ENCODE measurements at regions not wholly inside any gene's neighbourhood (a gene's known extent, or its start where the extent isn't known, plus 50 kb on each side); places are given as distances from the start of the nearest gene placed in this dataset.

GRCh38 chr1:98480271-98480670 is 181.2 kb upstream of the SNX7 start:
- DNase-seq (ENCODE audit: low read depth in 2 of 2), result no peak

GRCh38 chr1:98478121-98478520 is 183.4 kb upstream of the SNX7 start:
- DNase-seq (ENCODE audit: low read depth in 2 of 2), result no peak

DNA sequence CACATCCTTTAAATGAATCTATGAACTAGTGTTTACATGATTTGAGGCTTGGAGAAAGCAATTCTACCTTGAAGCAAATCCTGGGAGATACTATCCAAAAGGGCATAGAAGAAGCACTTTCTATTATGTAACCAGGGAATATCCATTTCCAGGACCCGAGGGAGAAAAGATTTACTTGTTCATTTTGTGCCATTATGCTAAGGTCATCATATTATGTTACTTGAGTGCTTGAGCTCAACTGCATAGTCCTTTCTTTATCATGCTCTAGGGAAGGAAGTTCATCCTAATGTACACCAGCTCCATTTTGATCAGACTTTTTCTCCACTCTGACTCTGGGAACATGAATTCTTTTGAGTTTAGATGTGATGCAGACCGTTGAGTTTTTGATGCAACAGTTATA is 188.6 kb upstream of the SNX7 start:
- DNase-seq (ENCODE audit: low read depth in 2 of 2), result no peak

GRCh38 chr1:98471633-98472032 is 189.9 kb upstream of the SNX7 start:
- DNase-seq (ENCODE audit: low read depth in 2 of 2), result no peak

DNA sequence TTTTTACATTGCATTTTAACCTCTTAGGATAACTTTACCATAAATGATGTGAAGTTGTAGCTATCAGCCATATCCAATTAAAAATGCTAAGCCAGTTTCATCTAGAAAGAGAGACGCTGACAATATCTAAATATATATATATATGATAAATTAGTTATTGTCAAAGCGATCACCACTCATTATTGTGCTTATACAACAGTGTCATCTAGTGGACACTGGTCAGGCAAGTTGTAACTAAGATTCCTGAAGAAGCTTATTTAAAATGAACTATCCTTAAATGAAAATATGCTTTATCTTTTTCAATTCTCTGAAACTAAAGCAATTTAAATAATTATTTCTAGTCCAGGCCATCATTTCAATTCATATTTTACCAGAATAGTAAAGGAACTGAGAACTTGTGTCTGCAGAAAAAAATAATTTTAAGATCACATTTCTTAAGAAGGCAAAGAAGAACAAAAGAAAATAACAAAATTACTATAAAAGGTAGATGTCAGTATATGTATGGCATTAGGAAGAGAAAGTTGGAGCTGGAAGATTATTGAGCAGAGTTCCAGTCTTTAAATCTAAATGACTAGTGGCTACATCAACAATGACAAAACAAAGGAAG is 193.3 kb upstream of the SNX7 start:
- DNase-seq (ENCODE audit: low read depth in 2 of 2), result no peak

- DNase-seq (ENCODE audit: low read depth in 2 of 2), result no peak
These were observed 193.9 kb upstream of the SNX7 start for GRCh38 chr1:98467586-98467985.

GRCh38 chr1:98467122-98467521 is 194.4 kb upstream of the SNX7 start:
- no peak for DNase-seq (ENCODE audit: low read depth in 2 of 2)

GRCh38 chr1:98461873-98462385 is 199.6 kb upstream of the SNX7 start:
- no peak for DNase-seq (ENCODE audit: low read depth in 2 of 2)

- no peak for DNase-seq (ENCODE audit: low read depth in 2 of 2)
These were observed 201.4 kb upstream of the SNX7 start for GRCh38 chr1:98460136-98460535.

GRCh38 chr1:98459486-98459870 is 202.0 kb upstream of the SNX7 start:
- DNase-seq (ENCODE audit: low read depth in 2 of 2), result no peak

DNA sequence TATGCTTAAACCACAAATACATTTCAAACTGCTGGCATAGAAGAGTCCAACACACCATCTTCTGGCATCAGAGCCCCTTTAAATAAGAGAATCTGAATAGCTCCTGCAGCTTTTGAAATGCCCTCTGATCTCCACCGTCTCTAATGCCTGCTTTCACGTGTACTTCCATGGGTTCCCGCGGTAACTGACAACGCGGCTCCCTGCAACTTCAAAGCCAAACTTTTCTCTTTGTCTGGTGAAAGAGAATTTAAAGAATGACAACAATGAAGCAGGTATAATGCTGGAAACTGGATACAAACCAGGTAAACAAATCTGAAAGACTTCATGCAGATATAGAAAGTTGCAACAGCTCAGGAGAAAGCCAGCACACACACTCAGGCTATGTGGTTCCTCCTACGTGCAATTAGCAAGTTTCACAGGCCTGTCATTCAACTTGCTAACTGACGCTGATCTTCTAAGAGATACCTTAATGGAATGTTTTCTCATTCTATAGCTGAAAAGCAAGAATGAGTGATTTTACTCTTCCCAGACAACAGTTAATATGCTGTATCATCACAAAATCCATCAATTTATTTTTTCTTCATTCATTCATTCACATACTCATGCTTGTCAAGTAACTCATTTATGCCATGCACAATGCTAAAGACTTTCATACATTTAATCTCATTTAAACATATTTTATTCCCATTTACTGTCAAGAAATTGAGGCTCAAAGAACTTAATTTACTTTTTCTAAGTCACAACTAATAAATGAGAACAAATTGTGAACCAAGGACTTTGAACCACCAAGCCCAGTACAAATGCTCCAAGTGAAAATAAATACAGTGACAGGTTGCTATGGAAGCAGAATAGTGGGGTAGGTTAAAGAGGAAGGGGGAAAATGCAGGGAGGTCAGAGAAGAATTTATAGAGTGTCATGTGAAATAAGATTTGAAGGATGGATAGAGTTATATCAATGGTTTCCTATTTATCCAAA is 202.7 kb upstream of the SNX7 start:
- no peak for DNase-seq (ENCODE audit: low read depth in 2 of 2)

- DNase-seq (ENCODE audit: low read depth in 2 of 2), result no peak
These were observed 204.3 kb upstream of the SNX7 start for GRCh38 chr1:98457248-98457647.

DNA sequence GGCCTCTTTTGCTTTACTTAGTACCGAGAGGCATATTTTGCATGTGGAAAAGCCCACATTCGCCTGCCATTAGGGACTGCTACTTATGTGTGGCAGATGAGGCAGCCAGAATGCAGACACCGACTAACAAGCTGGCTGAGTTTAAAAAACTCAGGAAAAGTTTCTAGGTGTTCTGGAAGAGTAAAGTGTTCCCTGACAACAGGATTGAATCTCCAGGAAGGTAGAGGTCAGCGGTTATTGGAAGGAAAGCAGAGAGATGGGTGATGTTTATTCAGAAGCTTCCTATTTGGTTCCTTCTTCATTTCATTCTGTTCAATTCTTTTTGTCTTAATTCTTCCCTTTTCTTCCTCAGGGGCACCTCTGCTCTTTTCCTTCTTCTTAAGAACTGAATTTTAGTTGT is 206.9 kb upstream of the SNX7 start:
- no peak for DNase-seq (ENCODE audit: low read depth in 2 of 2)

DNA sequence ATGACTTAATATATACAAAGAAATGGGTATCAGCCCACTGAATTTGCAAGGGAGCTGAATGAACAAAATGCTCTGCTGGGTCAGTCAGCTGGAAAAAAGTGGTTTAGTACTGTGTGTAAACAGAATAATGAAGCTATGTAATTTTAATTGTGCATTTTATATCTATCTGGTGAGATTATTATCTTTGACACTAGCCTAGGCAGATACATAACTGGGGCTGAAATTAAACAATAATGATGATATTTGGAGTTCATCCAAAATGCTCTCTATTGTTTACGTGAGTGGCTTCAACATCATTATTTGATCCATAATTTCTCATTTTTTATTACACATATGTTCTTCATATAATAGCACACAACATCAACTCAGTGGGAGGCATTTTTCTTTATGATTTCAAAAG is 208.5 kb upstream of the SNX7 start:
- no peak for DNase-seq (ENCODE audit: low read depth in 2 of 2)

DNA sequence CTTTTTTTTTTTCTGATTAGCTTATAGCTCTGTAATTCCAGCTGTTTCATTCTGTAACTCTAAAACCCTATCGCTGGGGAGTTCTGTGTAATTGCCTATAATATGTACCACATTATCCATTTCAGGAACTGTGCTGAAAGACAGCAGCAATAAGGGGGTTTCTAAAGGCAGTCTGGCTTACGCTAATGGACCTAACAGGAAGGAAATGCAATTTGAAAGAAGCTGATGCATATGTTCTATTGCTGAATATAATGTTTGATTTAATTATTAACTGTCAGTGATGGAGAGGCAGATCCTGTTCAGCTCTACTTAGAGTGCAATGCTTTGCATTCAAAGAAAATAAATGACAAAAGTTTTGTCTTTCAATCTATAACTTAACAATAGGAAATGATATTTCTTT is 209.4 kb upstream of the SNX7 start:
- no peak for DNase-seq (ENCODE audit: low read depth in 2 of 2)

DNA sequence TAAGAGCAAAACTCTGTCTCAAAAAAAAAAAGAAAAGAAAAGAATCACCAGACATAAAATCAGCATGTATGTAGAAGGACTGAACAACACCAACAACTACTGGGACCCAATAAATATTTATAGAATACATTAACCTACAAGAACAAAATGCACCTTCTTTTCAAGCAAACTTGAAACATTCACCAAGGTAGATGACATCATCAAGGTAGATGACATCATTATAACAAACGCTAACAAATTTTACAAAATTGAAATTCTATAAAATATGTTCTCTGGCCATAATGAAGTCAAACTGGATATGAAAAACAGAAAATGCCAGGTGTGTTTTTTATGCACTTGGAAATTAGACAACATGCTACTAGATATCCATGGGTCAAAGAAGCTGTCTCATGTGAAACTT is 220.2 kb upstream of the SNX7 start:
- no peak for DNase-seq (ENCODE audit: low read depth in 2 of 2)

GRCh38 chr1:98439471-98439870 is 222.1 kb upstream of the SNX7 start:
- no peak for DNase-seq (ENCODE audit: low read depth in 2 of 2)

DNA sequence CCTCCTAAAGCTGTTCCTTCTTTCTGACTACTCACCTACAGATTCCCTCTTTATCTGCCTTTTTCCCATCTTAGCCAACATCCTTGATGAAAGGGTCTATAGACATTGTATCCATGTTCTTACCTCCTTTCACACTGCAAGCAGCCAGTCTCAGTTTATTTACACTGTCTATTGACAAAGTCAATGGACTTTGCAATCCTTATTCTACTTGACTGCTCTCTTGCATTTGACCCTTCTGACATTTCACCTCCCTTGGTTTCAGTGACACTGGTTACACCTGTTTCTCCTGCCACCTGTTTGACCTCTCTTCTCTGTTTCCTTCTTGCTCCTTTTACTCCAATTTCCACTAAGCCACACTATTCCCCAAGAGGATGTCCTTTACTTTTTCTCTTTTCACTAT is 224.0 kb upstream of the SNX7 start:
- DNase-seq (ENCODE audit: low read depth in 2 of 2), result no peak

DNA sequence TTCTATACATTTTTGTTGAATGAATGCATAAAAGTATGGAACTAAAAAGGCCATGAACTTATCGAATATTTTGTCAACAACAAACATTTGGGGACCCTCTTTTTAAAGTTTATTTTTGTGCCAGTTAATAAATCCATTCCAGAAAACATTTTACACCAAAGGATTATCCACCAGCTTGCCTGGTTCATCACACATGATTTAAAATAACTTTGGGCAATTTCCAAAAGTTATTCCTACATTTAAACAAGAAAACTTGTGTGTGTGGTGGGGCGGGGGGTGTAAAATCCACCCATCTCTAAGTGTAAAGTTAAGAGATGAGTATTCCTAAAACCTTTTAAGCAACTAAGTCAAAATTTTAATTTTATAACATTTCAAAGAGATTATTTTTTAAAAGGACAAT is 224.5 kb upstream of the SNX7 start:
- no peak for DNase-seq (ENCODE audit: low read depth in 2 of 2)

- no peak for DNase-seq (ENCODE audit: low read depth in 2 of 2)
These were observed 231.5 kb upstream of the SNX7 start for GRCh38 chr1:98429965-98430443.

DNA sequence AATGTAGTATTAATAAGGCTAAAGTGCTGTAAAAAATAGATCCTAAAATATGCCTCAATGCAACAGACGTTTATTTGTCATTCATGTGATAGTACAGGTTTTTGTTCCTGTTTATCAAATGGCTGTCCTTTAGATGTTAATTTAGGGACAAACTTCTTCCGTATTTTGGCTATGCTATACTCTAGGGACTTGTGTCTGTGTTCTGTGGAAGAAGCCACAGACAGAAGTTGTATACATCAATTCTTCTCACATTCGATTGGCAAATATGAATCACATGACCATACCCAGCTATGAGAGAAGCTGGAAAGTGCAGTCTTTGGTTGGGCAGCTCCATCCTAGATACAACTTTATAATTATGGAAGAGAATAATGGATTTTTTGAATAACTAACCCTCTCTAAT is 232.7 kb upstream of the SNX7 start:
- no peak for DNase-seq (ENCODE audit: low read depth in 2 of 2)

- no peak for DNase-seq (ENCODE audit: low read depth in 2 of 2)
These were observed 233.9 kb upstream of the SNX7 start for GRCh38 chr1:98427664-98428063.

DNA sequence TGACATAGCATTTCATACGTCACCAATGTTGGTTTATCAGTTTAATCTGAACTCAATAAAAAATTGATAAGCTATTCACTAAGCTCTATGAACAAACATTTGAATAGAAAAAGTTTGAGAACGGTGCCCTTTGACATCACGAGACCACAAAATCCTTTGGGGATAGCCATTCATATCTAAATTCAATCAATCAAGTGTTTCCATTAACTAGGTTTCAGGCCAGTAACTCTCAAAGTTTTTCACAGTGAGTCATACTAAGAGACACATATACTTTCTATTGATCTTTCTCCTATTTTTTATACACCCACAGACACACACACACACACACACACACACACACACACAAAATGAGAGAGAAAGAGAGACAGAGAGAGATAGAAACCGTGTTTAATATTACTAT is 235.4 kb upstream of the SNX7 start:
- DNase-seq (ENCODE audit: low read depth in 2 of 2), result no peak

Measured in activated CD4-positive, alpha-beta T cell treated with anti-CD3 and anti-CD28 coated beads for 24 hours (primary cell).